HG03135 (cell line): ENCODE measurements at regions not wholly inside any gene's neighbourhood (a gene's known extent, or its start where the extent isn't known, plus 50 kb on each side); places are given as distances from the start of the nearest gene placed in this dataset.

Experiments
- ATAC-seq: cut with Tn5 transposase; IDR thresholded peaks from one replicate; pipeline ENCODE4 v1.9.1; 2021; ENCODE audit warnings: mild to moderate bottlenecking, moderate library complexity; ENCODE audit not compliant: unreplicated experiment

DNA sequence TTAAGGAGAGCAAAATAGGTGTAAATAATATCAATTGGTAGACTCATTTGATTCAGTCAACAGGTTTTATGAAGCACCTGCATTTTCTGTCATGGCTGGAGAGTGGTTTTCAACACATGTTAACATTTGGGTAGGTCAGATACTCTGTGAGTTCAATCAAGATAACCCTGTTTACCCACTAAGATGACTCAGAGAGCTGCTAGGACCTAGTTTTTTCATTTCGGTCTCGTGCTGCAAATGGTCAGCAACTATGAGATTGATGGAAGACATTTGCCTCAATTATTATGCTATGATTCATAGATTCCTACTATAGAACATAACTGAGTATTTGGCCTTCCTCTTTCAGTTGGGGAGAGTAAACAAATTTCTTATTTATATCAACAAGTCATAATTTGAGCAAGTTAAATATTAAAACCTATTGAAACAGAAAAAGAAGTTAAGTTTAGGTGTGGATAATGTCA is 391.4 kb upstream of the CITED2 start:
- ATAC-seq = no peak

GRCh38 chr6:139764498-139764986 is 390.1 kb upstream of the CITED2 start:
- peak; percentile 75 for ATAC-seq

GRCh38 chr6:139763468-139764210 is 389.2 kb upstream of the CITED2 start:
- ATAC-seq = no peak

GRCh38 chr6:139762587-139763031 is 388.2 kb upstream of the CITED2 start:
- ATAC-seq = no peak

DNA sequence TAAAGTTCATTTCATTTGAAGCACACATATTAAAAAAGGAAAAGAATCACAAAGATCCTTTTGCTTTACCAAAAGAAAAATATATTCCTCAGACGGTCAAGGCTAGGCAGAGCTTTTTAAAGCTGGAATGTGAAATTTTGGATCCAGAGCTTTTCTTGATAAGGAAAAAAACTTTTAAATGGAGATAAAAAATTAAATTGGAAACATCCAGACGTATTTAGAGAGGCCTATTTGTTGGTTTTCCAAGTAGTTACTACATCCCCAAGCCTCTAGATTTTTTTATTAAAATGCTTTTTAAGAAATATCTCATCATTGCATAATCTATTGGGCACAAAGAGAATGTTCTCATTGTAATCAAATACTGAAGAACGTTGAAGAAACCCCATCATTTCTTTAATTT is 385.7 kb upstream of the CITED2 start:
- no peak for ATAC-seq

DNA sequence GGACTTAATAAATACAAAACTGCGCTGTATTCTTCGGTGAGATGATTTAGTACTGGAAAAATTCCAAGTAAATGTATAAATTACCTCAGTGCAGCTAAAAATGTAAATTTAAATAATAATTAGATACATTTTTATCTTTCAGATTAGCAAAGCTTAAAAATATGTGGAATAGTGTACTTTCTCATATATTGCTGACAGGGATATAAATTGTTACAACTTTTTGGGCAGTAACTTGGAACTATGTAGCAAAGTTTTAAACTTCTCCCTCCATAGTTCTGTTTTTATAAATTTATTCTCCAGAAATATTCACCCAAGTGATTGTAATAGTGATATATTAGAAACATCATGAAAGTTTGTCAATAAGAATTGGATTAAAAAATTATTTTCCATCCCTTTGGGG is 384.6 kb upstream of the CITED2 start:
- ATAC-seq = no peak

- ATAC-seq = no peak
These were observed 383.8 kb upstream of the CITED2 start for GRCh38 chr6:139758209-139758611.

- no peak for ATAC-seq
These were observed 383.3 kb upstream of the CITED2 start for GRCh38 chr6:139757784-139758183.

DNA sequence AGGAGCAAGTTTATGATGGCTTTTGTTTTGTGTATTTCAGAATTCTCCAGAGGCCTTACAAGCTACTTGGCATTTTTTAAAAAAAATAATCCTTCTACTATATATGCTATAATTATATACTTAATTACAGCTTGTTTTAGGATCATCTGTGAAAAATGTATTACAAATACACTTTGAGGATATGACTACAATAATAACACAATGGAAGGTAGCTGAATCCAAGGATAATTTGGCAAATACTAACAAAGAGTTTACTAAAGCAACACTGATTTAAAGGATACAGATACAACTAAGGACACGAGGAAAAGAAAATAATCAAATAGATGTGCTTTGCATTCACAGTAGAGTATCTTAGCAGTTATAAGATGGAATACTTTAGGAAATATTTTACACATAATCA is 381.9 kb upstream of the CITED2 start:
- no peak for ATAC-seq

DNA sequence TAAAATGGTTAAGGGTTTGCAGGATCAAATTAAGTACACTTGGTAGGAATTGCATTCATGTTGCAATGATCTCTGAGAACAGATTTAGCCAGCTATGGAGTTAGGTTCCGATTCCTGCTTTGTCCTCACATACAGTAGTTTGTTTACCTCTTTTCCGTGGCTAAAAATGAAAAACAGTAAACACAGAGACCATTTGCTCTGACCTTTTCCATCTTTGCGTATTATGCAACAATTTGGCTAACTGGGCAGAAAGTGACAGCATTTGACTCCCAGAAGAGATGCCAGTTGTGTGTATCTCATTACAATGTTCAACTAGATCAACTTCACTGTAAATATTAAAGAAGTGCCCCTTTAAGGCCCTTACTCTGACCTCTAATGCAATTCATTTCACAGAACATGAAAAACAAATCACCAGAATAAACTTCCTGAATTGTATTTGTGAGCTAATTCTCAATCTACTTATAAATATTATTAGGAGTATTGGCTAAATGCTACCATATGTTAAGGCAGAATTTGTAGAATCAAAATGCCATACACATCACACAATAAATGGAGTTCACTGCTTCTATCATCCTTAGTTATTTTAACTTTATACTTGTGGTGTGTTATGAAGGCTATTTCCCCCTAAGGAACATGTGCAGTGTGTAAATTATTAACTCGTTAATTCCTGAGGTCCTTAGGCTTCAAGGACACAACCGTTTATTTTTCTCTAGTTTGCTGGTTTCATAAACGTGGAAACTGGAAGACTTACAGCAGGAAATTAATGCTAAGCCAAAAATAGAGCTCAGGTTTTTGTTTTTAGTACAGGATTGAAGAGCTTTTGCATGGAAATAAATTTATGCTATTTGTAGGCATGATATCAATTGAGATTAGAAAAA is 380.7 kb upstream of the CITED2 start:
- ATAC-seq = no peak

DNA sequence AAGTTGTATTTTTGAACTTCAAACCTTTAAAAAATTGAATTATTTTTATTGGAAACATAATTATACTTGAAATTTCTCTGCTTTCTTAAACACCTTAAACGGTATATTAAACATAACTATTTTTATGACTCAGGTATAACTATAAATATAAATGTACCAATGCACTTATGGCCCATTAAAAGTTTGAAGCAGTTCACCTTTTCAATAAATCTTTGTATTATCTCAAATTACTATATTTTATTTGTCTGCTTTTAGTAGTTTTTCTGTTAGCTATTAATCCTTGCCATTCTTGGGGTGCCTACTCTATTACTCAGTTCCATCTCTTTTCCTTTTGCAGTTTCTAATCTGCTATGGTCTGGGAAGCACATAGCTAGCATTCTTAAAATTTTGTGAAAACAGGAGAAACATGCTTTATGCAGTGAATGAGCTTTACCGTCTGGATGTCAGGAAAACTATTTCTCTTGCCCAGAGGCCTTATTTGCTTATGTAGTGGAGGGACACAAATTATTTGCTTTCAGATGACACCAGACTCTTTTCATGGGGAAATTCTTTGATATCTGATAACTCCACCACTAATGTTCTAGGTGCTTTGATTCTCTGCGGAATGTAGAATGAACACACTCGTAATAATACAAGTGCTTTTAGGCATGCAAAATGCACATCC is 378.9 kb upstream of the CITED2 start:
- no peak for ATAC-seq

DNA sequence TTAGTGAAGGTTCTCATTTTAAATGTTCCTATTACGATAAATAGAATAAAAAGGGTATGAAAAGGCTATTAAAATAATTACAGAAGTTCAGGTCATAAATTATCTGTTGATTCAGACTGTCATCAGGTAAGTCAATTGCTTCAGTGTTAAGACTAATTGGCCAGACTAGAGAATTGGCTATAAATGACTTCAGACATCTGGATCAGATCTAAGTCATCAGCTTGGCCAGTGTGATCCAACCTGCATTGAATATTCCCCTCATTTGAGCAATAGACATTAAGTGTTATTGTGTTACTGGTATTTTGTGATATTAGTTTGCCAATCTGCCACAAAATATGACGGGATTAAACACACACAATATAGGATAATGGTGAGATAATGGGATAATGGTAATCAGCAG is 377.6 kb upstream of the CITED2 start:
- ATAC-seq = no peak

- no peak for ATAC-seq
These were observed 376.7 kb upstream of the CITED2 start for GRCh38 chr6:139751179-139751578.

DNA sequence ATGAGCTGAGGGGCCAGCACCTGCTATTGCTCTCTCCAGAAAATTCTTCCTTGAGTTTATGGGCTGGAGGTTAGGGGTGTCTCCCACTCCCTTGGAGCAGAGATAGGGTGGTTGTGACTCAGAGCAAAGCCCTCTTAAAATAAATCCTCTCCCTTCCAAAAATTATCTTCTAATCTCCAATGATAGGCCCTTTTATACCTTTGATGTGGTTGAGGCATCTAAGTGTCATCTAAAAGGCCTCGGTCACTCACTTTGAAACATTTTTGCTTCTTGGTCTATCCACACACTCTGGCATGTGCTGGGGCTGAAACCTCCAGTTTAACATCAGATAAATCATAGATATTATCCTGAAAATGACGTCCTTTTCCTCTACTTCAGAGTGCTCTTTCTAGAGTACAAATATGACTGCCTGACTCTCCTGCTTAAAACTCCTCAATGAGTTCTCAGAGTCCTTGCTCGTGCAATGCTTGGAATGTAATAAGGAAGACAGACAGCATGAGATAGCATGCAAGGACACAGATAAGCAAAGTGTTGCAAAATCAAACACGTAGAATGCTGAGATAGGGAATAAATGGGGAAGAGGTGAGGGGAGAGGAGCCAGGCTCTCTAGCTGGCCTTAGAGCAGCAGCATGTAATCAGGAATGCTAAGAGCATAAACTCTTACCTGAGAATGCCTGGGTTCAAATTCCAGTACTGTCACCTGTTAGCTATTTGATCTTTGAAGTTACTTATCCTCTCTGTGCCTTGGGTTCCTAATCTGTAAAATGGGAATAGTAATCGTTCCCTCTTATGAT is 374.1 kb upstream of the CITED2 start:
- no peak for ATAC-seq

- no peak for ATAC-seq
These were observed 372.7 kb upstream of the CITED2 start for GRCh38 chr6:139747154-139747553.

- ATAC-seq = no peak
These were observed 370.4 kb upstream of the CITED2 start for GRCh38 chr6:139744891-139745290.

- no peak for ATAC-seq
These were observed 369.4 kb upstream of the CITED2 start for GRCh38 chr6:139743664-139744437.

DNA sequence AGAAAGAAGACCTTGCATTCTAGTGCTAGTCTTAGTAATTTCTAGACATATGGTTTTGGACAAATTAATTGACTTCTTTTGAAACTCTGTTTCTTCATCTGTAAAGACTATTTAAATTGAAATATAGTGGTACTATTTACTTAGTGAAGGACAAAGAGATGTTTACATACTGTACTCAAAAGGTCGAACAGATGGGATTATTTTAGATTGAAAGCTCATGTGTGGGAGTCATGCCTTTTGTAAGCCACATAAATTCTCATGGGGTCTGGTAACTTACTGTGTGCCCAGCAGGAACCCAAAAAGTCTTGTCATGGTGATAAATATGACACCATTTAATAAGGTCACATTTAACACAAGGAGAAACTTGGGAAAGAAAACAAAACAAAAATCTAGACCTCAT is 368.2 kb upstream of the CITED2 start:
- no peak for ATAC-seq

DNA sequence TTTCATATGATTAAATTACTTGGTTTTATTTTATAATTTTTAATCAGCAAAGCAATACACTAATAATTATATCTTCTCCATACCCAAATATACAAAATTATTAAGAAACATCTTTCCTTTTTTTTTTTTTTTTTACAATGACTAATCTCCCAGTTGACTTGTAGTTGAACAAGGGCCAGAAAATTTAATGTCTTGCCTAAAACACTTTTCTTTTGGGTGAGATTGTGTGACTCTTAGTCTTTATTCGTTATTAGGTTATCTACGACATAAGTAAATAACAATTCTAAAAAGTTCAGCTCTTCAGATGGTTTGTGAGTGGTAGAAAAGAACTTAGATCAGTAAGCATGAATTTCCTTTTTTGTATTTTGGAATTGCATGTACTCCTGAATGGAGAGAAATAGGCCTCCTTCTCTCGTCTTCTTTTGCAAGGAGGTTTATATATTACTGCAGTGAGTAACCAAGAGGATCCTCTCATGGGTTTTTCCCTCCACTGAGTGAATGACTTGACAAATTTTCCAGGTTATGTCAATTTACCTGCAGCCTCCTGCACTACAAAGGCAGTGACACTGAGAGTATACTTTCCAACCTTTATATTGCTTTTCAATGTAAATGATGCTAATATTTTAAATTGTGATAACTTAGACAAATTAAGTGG is 364.5 kb upstream of the CITED2 start:
- ATAC-seq = no peak
